NCI-H2227 (cell line): ENCODE measurements at regions not wholly inside any gene's neighbourhood (a gene's known extent, or its start where the extent isn't known, plus 50 kb on each side); places are given as distances from the start of the nearest gene placed in this dataset.

Experiments
- DNase-seq: peaks from one replicate; lab custom pipeline; 2025; ENCODE audit not compliant: unreplicated experiment; lab: John Stamatoyannopoulos, UW

DNA sequence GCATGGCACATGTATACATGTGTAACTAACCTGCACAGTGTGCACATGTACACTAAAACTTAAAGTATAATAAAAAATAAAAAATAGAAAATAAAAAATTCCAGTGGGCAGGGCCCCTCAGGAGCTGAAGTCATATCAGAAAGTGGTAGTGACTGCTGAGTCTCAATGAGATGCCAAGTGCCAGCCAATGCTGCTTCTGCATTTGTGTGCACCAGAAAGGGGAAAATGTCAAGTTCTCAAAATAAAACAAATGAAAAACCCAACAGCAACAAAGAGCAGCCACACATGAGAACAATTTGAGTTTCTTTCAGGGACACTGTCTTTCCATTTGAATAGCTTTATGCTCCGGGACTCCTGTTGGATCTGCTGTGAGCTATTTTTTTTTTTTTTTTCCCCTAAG is 117.2 kb upstream of the CCDC112 start:
- no peak for DNase-seq

DNA sequence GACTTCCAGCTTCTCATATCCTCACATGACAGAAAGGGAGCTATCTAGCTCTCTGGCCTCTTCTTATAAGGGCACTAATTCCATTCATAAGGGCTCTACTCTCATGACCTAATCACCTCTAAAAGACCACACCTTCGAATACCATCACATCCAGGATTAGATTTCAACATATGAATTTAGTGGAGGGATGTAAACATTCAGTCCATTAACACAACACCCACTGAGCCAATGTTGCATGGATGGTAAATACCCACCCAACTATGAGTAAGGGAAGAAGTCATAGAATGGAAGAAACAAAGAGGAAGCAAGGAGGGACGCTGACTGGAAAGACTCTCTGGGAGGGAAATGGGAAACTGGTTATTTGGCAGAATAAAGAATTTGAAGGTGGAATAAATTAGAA is 112.6 kb upstream of the CCDC112 start:
- no peak for DNase-seq

DNA sequence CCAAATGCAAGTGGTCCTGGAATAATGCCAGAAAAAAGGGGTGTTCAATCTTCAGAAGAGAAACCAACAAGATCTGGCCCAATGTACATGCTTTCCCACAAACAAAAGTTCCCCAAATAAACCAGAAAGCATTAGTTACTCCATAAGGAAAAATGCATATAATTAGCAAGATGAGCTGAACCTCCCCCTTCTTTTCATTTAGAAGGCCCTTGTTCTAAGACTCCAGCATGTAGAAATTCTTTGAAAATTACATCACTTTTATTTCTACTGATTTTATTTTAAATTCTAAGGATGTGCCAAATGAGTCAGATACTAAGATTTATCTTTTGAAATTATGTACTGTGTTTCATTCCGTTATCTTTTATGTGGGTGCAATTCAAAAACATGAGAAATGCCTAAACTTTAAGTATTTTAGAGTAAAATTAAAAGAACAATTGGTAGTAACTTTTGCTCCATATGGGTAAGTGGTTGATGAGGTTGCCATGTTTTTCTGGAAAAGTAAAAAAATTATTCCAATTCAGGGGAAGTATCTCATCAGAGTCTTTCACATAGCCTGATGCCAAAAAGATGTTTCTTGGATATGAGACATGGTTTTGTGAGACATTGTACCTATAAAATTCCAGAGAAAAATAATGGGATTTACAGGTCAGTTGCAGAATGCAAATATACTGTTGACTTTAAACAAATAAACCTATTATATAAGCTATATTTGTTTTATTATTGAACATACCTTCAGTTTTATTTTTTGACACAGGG is 106.5 kb upstream of the CCDC112 start:
- DNase-seq: no peak

DNA sequence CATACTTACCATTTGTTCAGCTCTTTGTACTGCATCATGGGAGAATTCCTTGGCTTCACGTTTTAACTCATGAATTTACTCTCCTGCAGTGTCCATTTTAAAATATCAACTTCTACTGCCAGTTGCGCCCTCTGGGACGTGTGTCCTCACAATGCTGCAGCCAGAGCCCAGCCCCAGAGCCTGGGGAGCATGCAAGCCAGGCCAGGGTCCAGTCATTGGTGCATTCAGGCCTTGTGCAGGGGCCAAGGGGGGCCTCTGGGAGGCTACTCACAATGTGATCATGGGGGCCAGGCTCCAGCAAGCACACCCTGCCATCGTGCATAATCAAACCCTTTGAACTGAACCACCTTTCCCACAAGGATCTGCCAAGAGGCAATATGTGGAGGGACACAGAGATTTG is 105.6 kb upstream of the CCDC112 start:
- DNase-seq: no peak

DNA sequence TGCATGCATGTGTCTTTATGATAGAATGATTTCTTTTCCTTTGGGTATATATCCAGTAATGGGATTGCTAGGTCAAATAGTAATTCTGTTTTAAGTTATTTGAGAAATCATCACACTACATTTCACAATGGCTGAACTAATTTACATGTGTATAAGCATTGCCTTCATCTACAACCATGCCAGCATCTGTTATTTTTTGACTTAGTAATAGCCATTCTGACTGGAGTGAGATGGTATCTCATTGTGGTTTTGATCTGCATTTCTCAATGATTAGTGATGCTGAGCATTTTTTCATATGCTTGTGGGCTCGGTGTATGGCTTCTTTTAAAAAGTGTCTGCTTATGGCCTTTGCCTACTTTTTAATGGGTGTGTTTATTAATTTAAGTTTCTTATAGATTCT is 102.3 kb upstream of the CCDC112 start:
- DNase-seq: no peak

DNA sequence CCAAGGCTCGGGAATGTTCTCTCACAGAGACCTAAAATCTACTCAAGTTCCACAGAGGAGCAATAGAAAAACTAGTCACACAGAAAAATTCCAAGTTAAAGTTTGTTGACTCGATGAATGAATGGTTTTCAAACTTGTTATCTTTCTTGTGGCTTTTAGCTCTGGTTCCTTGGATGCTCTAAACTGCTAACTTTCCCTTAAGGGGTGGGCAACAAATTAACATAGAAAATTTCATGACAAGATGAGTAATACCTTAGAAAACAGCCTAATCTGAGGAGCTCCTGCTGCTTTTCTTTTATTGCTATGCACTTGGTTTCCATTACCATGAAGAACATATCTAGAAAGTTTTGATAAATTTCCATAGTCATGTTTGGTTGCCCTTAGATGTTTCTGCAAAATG is 100.2 kb upstream of the CCDC112 start:
- DNase-seq: no peak

DNA sequence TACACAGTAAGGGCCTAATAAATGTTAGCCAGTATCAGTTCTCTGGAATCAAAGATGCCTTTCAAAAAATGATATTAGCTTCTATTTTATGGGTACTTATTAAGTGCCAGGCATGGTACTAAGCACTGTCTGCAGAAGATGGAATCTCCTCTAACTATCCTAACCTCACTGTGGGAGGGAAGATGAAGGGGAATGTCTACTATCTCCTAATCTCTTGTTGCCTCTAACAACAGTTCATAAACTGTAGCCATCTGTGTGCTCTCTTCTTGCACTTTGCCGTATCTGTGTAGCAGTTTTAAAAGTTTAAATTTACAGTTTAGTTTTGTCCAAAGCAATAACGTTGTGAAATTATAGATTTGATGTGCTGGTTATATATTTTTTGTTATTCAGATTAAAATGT is 99.6 kb upstream of the CCDC112 start:
- DNase-seq: no peak

DNA sequence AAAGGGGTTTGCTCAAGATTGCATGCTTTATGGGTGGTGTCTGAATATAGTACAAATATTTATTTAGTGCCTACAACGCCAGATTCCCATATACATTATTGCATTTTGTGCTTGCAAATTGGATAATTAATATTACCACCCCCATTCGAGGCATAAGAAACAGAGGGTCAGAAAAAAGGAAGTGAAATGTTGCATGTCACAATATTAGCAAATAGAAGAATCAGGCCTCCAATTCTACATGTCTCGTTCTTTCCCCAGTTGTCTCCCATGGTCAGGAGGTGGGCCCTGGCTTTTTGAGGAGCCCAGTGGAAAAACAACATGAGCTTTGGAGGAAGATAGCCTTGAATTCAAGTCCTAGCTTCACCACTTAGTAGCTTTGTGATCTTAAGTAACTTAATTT is 98.1 kb upstream of the CCDC112 start:
- no peak for DNase-seq

DNA sequence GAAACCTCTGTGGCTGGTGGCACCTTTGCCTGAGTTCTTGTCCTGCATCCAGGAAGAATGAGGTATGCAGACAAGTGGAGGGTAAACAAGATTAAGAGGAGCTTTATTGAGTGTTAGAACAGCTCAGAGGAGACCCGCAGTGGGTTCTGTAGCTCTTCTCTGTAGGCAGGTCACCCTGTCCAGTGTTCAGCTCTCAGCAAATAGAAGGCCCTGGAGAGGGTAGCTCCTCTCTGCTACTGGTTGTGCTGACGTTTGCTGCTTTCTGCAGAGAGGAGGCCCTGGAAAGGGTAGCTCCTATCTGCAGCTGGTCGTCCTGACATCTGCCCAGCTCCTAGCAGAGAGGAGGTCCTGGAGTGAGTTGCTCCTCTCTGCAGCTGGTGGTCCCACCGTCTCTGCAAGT is 96.8 kb upstream of the CCDC112 start:
- no peak for DNase-seq

DNA sequence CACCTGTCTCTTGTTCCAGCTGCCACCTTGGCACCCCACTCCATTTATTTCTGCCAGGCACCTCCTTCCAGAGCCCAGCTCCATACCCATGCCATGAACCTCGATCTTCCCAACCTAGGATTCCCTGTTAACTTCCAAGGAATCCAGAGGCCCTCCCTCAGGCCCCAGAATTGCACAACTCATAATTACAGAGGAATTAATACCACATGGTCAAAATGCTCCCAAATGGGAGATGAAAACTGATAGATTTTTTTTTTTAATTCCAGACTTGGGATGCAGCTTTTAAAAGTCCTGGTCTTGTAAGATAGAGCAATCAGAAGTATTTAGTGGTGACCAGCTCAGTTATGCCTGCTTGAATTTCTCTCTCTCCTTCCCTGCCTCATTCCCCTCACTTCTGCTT is 96.2 kb upstream of the CCDC112 start:
- no peak for DNase-seq

DNA sequence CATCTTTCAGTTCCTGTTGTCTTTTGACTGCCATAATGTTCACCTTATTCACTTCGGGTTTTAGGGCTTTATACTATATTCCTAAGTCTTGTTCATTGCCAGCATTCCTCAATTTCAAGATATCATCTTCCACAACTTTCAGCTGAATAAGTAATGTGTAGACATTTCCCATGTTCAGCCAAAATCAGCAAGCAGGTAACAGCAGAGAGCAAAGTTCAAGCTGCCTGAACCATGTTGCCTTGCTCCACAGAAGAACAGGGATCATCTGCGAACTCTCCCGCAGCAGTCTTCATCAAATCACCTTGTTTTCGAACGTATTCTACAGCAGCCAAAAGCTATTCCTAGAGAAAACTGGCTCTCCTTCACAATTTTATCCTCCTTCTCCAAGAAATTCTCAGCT is 95.3 kb upstream of the CCDC112 start:
- no peak for DNase-seq

DNA sequence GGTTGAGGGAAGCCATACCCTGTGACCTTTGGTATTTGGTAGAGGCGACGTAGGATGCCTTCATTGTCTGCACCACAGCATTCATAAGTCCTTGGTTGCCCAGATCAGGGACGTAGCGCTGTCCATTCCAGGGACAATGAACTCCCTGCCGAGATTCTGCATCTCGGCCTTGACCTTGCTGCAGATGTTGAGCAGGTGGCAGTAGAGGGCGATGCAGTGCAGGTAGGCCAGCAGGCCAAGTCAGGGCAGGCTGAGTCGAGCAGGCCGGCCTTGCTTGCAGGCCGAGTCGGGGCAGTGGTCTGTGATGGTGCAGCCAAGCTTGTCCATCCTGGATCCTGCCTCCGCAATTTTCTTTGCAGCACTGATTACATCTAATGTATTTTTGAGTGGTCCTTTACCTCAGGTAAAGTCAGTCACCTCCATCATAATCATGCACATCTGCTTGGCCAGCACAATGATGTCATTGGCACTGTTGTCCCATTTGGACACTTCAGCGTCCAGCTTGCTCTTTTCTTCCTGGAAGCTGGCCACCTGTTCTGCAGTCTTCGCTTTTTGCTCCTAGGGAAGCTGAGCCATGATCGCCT is 93.4 kb upstream of the CCDC112 start:
- DNase-seq: no peak

DNA sequence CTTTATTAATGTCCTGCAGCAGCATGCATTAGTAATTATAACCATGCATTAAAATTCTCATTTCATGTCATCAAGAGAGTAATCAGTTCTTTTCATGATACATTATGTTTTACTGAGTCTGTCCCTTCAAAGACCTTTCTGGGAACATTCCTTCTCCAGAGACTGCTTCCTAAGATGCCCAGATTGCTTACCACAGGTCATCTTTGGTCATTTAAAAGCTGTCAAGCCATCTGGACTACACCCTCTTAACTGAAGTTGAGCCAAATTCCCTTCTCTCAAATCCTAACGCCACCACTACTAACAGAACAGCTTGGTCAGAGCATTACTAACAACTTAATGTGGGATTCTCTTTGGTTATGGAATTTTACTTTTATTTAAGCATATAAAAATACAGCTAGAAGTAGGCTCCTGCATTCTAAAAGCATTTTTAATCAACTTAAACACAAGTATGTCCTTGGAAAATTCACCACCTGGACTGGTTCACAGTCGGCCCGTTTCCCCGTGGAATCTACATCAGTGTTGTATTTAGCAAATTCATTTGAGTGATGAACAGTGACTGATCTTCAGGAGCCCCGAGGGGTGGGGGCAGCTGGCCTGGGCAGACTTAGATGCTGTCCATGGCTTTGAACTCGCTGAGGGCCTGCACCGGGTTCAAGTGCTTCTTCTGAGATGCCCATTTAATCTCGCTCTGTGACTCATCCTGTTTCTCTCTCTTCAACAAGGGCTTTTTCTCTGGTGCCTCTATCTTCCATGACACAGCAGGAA is 92.8 kb upstream of the CCDC112 start:
- DNase-seq: no peak

DNA sequence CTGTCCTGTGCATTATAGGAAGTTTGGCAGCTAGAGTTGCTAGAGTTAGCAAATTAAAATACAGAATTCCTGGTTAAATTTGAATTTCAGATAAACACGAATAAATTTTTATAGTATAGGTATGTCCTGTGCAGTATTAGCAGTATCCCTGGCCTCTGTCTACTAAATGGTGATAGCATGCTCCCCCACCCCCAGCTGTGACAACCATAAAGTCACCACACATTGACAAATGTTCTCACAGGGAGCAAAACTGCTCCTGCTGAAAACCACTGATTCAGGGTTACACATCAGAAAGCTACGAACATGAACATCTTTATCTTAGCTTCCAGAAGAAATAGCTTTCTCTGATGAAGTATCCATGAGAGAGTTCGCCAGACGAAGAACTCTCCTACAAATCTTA is 91.8 kb upstream of the CCDC112 start:
- DNase-seq: no peak

DNA sequence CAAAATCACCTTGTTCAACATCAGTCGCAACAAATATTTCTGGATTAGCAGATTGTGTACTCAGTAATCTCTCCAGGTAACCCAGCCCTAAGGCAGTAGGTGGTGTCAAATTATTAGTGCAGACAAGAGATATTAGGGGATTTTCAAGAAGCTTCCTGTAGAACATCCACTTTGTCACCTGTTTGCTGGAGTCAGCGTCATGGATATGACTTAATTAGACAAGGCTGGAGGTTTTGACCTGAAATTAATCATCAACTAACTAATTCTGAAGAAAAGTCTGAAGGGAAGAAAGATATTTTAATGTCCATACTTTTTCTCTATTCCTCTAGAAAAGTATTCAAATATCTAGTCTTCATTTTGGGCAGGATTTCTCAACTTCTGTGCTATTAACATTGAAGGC is 91.4 kb upstream of the CCDC112 start:
- DNase-seq: no peak

DNA sequence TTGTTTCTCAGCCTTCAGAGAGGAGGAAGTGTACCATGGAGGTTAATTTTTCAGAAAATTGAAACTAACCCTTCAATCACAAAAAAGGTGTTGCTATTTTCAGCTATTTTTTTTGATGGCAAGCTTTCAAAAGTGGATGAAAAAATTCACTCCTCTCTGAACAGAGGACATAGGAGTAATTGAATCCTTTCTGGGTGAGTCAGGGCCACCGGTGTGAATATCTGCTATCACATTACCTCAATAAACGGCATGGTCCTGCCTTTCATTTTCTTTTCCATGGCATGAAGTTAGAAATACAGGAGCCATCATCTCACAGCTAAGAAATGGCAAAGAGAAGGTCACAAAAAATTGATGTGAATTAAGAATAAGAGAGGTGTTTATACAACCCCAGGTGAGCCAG is 90.2 kb upstream of the CCDC112 start:
- no peak for DNase-seq

DNA sequence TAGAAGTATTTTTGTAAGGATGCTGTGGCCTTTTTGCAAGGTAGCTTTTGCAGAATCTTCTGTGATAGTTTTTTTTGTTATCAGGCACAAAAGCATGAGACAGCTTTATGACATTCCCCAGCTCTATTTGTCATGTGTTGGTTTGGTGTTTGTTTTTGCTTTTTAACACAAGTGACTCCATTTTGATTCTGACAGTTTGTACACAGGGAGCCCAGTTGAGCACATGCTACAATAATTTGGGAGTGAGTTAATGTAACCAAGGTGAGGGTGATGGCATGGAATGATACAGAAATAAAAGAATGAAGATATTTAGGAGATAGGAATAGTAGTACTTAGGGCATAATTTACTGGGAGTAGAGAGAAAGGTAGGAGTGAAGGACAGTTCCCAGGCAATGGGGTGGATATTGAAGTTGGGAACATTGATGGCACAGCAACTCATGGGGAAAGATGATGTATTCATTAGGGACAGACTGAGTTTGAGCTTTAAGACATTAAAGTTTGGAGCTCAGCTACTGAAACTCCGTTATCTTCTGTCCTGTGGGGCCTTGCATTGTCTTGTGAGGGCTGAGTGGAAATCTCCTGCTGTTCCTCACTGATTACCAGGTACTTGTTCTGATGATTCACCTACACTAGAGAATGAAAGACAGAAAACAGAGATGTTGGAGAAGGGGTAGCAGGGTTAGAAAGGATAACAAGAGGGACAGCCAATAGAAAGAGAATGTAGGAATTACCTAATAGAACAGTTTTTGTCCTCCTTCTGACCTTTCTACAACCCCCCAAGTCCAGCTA is 88.3 kb upstream of the CCDC112 start:
- DNase-seq: no peak

DNA sequence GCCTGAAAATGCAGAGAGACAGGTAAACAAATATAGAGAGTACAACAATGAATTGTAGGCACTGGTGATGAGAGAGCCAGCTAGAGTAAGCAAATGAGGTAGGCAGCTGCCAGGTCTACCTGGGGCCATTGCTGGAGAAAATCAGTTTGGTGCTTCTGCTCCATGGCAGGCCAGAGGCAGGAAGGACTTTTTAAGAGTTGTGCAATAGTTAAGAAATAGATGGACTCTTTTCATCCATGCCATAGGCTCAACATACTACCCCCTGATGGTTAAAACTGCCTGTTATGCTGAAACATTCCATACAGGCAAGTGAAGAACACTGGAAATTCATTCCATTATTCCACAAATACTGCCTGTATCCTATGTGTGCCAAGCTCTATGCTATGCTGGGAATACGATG is 86.5 kb upstream of the CCDC112 start:
- no peak for DNase-seq

DNA sequence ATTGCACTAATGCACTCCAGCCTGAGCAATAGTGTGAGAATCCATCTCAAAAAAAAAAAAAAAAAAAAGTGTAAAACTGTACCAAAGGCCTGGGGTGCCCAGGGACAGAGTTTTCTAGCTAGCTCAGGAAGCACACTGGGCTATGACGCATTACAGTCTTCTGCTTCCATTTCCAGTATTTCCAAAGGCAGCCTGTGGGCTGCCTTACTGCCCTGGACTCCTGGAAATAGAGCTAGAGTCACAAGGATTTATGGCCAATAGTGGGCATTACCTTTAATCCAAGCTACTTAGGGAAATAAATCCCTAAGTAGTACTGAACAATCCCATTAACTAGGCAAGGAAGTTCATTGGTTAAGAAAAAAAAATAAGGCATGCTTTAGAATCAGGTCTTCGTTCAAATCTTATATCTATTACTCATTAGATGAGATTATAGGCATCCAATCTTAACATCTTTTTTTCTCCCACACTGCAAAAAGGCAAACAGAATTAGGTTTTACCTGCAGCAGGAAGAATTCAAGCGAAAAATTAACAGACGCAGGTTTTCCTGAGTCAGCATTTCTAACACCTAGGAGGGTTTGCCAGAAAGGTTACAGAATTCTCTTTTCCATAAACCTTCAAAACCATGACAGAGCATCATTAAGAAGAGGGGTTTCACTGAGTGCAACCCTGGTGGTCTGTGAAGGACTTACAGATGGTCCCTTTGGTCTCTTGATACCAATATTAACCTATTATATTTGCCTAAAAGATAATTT is 85.6 kb upstream of the CCDC112 start:
- DNase-seq: no peak

DNA sequence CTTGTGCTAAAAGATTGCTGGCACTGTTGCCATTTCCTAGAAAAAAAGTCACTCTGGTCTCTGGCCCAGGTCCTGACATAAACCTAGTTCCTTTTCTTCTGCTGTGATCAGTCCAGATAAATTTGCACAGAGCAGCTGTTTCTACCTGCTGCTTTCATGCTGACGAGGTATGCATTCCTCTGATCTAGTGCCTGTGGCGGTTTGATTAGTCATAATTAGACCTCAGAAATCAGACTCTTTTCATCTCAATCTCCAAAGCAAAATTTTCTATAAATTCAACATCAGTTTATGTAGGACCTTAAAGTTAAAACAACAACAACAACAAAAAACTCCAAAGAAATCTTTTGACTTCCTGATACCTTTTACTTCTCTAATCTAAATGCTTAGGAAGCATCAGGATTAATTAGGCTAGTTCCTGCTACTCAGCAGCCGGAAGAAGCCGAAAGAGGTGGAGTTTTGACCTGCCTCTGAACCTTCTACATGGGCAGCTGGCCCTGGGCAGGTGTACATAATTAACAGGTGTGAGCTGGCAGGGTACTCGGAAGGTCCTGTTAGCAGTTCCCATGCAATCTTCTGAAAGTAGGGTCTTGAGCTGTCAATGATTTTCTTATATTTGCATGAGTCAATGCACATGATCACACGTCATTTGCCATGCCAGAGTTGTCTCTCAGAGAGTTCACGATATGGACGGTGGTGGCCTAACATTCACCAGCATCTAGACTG is 83.3 kb upstream of the CCDC112 start:
- no peak for DNase-seq
